B cell (primary cell): ENCODE measurements at regions not wholly inside any gene's neighbourhood (a gene's known extent, or its start where the extent isn't known, plus 50 kb on each side); places are given as distances from the start of the nearest gene placed in this dataset.

Source experiments
- ATAC-seq: fragments of 200-7000 bp; cut with Tn5 transposase; one replicate; pipeline ENCODE4 v1.10.0; 2021; ENCODE audit warnings: low read depth, mild to moderate bottlenecking, moderate number of reproducible peaks, moderate library complexity
- CTCF ChIA-PET: fragments of 350-600 bp; sonication (Branson Sonifier 250); formaldehyde crosslinking; loops from one replicate; lab custom pipeline; 2021; ENCODE audit warnings: antibody characterized with exemption, inconsistent platforms; lab: Charles Lee
- POLR2A ChIA-PET: fragments of 350-600 bp; sonication (Branson Sonifier 250); formaldehyde crosslinking; loops from one replicate; lab custom pipeline; 2021; ENCODE audit warnings: antibody characterized with exemption; lab: Charles Lee
- DNase-seq: peaks from one replicate; pipeline ENCODE4 v3.0.0; 2013
- H2AFZ ChIP-seq: 2 replicates; pipeline ENCODE4 v1.6.1; 2012; ENCODE audit warnings: mild to moderate bottlenecking, low read depth, low read length; ENCODE audit not compliant: insufficient read depth, poor library complexity, severe bottlenecking
- H3K27ac ChIP-seq, 2 donors: 1 replicate in 1 of 2; 2 replicates in 1 of 2; pipeline ENCODE4 v1.5.1; 2012 to 2013; ENCODE audit warnings: low read length in 2 of 2, mild to moderate bottlenecking in 2 of 2, moderate library complexity in 1 of 2
- H3K27me3 ChIP-seq, 4 experiments: fragments of 200-600 bp in 1 of 4; sonication (generic) in 1 of 4; replicated peaks in 1 of 4; 1 replicate in 2 of 4; 2 replicates in 2 of 4; pipeline versions ENCODE4 v1.6.1 to v1.7.0; 2013 to 2016; ENCODE audit warnings: low read length in 3 of 4, mild to moderate bottlenecking in 2 of 4, mixed read lengths in 1 of 4, moderate library complexity in 1 of 4; ENCODE audit not compliant: insufficient read depth in 4 of 4, control insufficient read depth in 3 of 4; ENCODE audit errors: control extremely low read depth in 1 of 4
- H3K36me3 ChIP-seq, 2 experiments: replicated peaks in 1 of 2; 1 replicate in 1 of 2; 2 replicates in 1 of 2; pipeline versions ENCODE4 v1.6.1 to v1.7.1; 2013; ENCODE audit warnings: low read length in 1 of 2; ENCODE audit not compliant: insufficient read depth in 2 of 2, control insufficient read depth in 1 of 2; ENCODE audit errors: control extremely low read depth in 1 of 2, extremely low read depth in 1 of 2
- H3K4me1 ChIP-seq, 2 donors: fragments of 200-600 bp in 1 of 2; sonication (generic) in 1 of 2; 1 replicate in 1 of 2; 2 replicates in 1 of 2; pipeline versions ENCODE4 v1.5.1 to v1.6.1; 2013 to 2017; ENCODE audit warnings: low read length in 2 of 2; ENCODE audit not compliant: control insufficient read depth in 2 of 2, insufficient read depth in 2 of 2
- H3K4me2 ChIP-seq: replicated peaks from 2 replicates; pipeline ENCODE3; 2012; ENCODE audit warnings: mild to moderate bottlenecking, low read depth, low read length; ENCODE audit not compliant: poor library complexity, severe bottlenecking
- H3K4me3 ChIP-seq, 5 experiments: fragments of 200-600 bp in 1 of 5; sonication (generic) in 1 of 5; 1 replicate in 3 of 5; 2 replicates in 2 of 5; pipeline versions ENCODE4 v1.5.1 to v1.7.0; 2011 to 2016; ENCODE audit warnings: low read length in 4 of 5, mild to moderate bottlenecking in 4 of 5, low read depth in 2 of 5, control low read depth in 1 of 5, moderate library complexity in 1 of 5; ENCODE audit not compliant: insufficient read depth in 1 of 5; ENCODE audit errors: control extremely low read depth in 1 of 5, extremely low read depth in 1 of 5
- H3K79me2 ChIP-seq: fragments of 200-600 bp; sonication (generic); one replicate; pipeline ENCODE4 v1.6.0; 2016; ENCODE audit warnings: low read length; ENCODE audit not compliant: control insufficient read depth, insufficient read depth
- H3K9ac ChIP-seq: fragments of 200-600 bp; sonication (generic); 2 replicates; pipeline ENCODE4 v1.6.1; 2017; ENCODE audit warnings: mild to moderate bottlenecking, low read length, moderate library complexity
- H3K9me3 ChIP-seq, 3 donors: one replicate each; pipeline versions ENCODE4 v1.6.1 to v1.7.1; 2013; ENCODE audit warnings: low read length in 2 of 3; ENCODE audit not compliant: control insufficient read depth in 2 of 3, insufficient read depth in 1 of 3; ENCODE audit errors: control extremely low read depth in 1 of 3
- H4K20me1 ChIP-seq: 2 replicates; pipeline ENCODE4 v1.6.0; 2012; ENCODE audit warnings: mild to moderate bottlenecking, low read length; ENCODE audit not compliant: insufficient read depth, control insufficient read depth, poor library complexity, severe bottlenecking
- H3K27ac Mint-ChIP-seq: one replicate; pipeline ENCODE4 v1.8.0; 2021; ENCODE audit warnings: mixed read lengths
- H3K27me3 Mint-ChIP-seq: one replicate; pipeline ENCODE4 v1.8.0; 2021; ENCODE audit warnings: mixed read lengths
- H3K4me1 Mint-ChIP-seq: one replicate; pipeline ENCODE4 v1.8.0; 2021; ENCODE audit warnings: mixed read lengths
- H3K4me3 Mint-ChIP-seq: one replicate; pipeline ENCODE4 v1.8.0; 2021; ENCODE audit warnings: mixed read lengths
- H3K9me3 Mint-ChIP-seq: one replicate; pipeline ENCODE4 v1.8.0; 2022; ENCODE audit warnings: mixed read lengths; ENCODE audit not compliant: insufficient read depth
- EZH2 ChIP-seq: IDR thresholded peaks from 2 replicates; pipeline ENCODE4 v1.6.1; 2012; ENCODE audit warnings: borderline replicate concordance, low read depth, mild to moderate bottlenecking, moderate library complexity, low read length; ENCODE audit not compliant: insufficient read depth, poor library complexity, severe bottlenecking
- WGBS: methylation state at CpG from one replicate; pipeline ENCODE4 v1.1.5; 2013; ENCODE audit warnings: missing lambda C conversion rate; ENCODE audit not compliant: insufficient coverage; 5-methylcytosine and 5-hydroxymethylcytosine counted together
- intact Hi-C: fragments of 100-400 bp; cut with micrococcal nuclease; formaldehyde crosslinking; loops from one replicate; pipeline ENCODE4 v1.10.0; 2022
- TF ChIP-seq, protein P1 (sequence below): fragments of 200-600 bp; IDR thresholded peaks from one replicate; pipeline ENCODE4 v1.8.0; 2022; ENCODE audit warnings: antibody characterized with exemption, mild to moderate bottlenecking

DNA sequence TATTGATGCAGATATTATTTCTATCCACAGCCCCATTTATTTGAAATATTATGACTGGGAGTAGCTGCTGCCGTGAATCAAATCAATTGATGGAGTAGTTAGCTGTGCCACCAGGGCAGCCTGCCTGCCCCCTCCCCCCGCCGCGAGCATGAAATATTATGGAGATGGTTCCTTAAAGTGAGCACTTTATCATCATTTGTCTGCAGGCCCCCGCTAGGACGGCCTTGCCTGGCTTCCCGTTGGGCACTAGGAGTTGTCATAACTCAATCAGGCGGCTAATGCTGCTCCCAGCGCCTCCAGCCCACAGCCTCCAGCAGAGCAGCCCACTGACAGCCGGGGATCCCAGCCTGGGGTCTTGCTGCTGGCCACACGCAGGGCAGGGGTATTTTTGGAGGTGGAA, 173.9 kb downstream of the SALL1 start:
- WGBS = 24% methylated on average over 9 of the region's 11 CpGs

DNA sequence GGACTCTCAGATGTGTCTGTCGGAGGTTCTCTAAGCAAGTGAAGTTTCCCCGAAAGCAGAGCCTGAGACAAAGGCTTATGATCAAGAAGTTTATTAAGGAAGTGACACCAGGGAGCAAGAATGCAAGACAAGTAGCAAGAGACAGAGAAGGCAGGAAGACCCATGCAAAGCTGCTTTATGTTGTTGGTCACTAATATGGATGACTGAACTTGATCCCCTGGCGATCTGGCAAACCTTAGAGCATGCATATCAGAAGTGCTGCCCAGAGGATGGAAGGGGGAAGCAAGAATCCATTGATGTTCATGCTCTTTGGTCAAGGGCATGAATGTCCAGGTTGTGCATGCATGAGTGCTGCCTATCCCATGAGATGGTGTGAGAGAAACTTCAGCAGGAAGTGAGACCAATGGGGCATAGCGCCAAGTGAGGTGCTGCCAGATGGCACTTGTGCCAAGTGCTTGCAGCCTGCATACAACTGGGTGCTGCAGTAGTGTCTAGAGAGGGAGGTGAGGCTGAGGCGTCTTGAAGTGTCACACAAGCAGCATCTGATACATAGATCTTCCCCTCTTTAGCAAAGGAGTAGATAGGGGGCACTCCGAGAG, 176.5 kb downstream of the SALL1 start:
- Mint-ChIP-seq H3K27me3 (peaks cover 11% of the 10 kb centered on the region), H3K4me3 (no peak overlapping the region), H3K27ac (no peak overlapping the region), H3K9me3 (no peaks in the 10 kb centered on the region), H3K4me1 (peaks cover 5% of the 10 kb centered on the region)
- ATAC-seq = no peak
- Histone ChIP-seq H3K4me1 (no peaks in the 10 kb centered on the region), H3K9me3 (peaks cover 0 to 8% (median 0%) of the 10 kb centered on the region in 3 donors), H3K4me3 (no peak overlapping the region), H3K79me2 (no peaks in the 10 kb centered on the region), H3K27ac (no peak overlapping the region), H3K9ac (no peak overlapping the region), H3K4me2 (no peak overlapping the region), H3K27me3 (no peaks in the 10 kb centered on the region), H2AFZ (no peak overlapping the region), H3K36me3 (no peaks in the 10 kb centered on the region), H4K20me1 (no peaks in the 10 kb centered on the region)
- ChIA-PET CTCF (no interaction called here), POLR2A (no interaction called here)
- no peak for DNase-seq
- intact Hi-C loops = no loop called here
- WGBS = 68% methylated on average over 3 of the region's 6 CpGs
- TF ChIP-seq, protein P1, sequence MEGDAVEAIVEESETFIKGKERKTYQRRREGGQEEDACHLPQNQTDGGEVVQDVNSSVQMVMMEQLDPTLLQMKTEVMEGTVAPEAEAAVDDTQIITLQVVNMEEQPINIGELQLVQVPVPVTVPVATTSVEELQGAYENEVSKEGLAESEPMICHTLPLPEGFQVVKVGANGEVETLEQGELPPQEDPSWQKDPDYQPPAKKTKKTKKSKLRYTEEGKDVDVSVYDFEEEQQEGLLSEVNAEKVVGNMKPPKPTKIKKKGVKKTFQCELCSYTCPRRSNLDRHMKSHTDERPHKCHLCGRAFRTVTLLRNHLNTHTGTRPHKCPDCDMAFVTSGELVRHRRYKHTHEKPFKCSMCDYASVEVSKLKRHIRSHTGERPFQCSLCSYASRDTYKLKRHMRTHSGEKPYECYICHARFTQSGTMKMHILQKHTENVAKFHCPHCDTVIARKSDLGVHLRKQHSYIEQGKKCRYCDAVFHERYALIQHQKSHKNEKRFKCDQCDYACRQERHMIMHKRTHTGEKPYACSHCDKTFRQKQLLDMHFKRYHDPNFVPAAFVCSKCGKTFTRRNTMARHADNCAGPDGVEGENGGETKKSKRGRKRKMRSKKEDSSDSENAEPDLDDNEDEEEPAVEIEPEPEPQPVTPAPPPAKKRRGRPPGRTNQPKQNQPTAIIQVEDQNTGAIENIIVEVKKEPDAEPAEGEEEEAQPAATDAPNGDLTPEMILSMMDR = no peak
- TF ChIP-seq EZH2 = no peak

More for the DNA sequence above, 173.9 kb downstream of the SALL1 start:
- Mint-ChIP-seq H3K4me1 (peaks cover 5% of the 10 kb centered on the region), H3K9me3 (no peaks in the 10 kb centered on the region), H3K27ac (no peak overlapping the region), H3K27me3 (peaks cover 12% of the 10 kb centered on the region), H3K4me3 (no peak overlapping the region)
- ATAC-seq (no peak), DNase-seq (no peak)
- H3K4me2 ChIP-seq = no peak overlapping the region
- no peak overlapping the region for H3K27ac ChIP-seq
- H3K9me3 ChIP-seq = peaks cover 0 to 5% (median 0%) of the 10 kb centered on the region in 3 donors
- no peak overlapping the region for H2AFZ ChIP-seq
- H3K9ac ChIP-seq = no peak overlapping the region
- H3K4me1 ChIP-seq = no peaks in the 10 kb centered on the region
- no peaks in the 10 kb centered on the region for H3K36me3 ChIP-seq
- no peaks in the 10 kb centered on the region for H3K27me3 ChIP-seq
- no peak overlapping the region for H3K4me3 ChIP-seq
- intact Hi-C loops = no loop called here
- POLR2A ChIA-PET = no interaction called here
- no peaks in the 10 kb centered on the region for H3K79me2 ChIP-seq
- TF ChIP-seq, protein P1 = no peak
- no peak for TF ChIP-seq EZH2
- CTCF ChIA-PET = no interaction called here
- H4K20me1 ChIP-seq = no peaks in the 10 kb centered on the region
